ENCODE measurements at regions not wholly inside any gene's neighbourhood (a gene's known extent, or its start where the extent isn't known, plus 50 kb on each side); places are given as distances from the start of the nearest gene placed in this dataset.

DNA sequence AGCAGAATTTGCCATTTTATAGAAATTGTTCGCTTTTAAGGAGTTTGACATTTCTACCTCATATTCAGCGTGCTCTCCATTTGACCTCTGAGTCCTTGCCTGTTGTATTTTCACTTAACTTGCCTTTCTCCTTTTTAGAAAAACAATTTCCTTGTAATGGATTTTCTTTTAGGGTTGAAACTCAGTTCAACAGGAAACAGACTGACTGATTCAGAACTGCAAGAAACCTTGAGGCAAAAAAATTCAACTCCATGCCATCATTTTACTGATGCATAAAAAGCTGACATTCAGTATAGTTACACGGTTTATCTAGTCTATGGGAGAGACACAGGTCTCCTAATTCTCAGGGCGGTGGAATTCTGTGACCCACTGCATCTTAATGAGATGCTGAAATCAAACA, 59.8 kb downstream of the MRPS30 start:
- TF ChIP-seq, protein P1, sequence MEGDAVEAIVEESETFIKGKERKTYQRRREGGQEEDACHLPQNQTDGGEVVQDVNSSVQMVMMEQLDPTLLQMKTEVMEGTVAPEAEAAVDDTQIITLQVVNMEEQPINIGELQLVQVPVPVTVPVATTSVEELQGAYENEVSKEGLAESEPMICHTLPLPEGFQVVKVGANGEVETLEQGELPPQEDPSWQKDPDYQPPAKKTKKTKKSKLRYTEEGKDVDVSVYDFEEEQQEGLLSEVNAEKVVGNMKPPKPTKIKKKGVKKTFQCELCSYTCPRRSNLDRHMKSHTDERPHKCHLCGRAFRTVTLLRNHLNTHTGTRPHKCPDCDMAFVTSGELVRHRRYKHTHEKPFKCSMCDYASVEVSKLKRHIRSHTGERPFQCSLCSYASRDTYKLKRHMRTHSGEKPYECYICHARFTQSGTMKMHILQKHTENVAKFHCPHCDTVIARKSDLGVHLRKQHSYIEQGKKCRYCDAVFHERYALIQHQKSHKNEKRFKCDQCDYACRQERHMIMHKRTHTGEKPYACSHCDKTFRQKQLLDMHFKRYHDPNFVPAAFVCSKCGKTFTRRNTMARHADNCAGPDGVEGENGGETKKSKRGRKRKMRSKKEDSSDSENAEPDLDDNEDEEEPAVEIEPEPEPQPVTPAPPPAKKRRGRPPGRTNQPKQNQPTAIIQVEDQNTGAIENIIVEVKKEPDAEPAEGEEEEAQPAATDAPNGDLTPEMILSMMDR (IDR thresholded peaks at IDR 0.05; ENCODE audit: low read depth, low read length): no peak
- no peak overlapping the region for H3K4me3 ChIP-seq (ENCODE audit: low read depth, low read length)

DNA sequence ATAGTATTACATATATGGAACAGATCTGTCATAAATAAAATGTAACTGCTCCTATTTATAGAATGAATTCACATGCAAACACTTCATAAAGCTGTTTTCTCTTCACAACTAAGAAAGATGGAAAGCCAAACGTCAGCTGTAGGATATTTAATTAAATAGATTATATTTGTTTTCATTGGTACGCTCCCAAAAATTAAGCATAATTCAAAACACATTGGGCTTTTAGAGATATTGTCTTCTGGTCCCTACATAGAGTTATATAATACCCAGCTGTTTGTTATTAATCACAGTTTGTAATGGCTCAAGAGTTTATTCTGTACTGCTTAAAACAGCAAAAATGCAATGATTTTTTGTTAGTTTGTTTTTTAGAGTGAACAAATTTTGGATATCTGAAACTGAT, 61.2 kb downstream of the MRPS30 start:
- TF ChIP-seq, protein P1 (IDR thresholded peaks at IDR 0.05; ENCODE audit: low read depth, low read length): no peak
- no peak overlapping the region for H3K4me3 ChIP-seq (ENCODE audit: low read depth, low read length)

DNA sequence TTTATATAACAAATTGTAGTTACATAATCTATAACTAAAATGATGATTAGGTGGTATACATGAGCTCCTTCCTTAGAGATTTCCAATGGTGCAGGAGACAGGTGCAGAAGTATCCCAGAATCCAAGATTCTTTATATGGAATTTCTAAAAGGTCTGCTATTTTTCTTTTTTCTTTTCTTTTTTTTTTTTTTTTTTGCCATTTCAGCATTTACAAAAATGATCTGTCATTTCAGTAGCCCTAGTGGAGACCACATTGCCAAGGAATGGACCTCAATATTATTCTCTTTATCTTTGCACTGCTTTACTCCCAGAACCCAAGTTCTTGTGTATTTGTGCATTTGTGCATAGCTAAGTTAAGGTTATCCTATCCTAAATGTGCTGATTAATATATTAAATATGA, 61.7 kb downstream of the MRPS30 start:
- no peak overlapping the region for H3K4me3 ChIP-seq (ENCODE audit: low read depth, low read length)
- TF ChIP-seq, protein P1 (IDR thresholded peaks at IDR 0.05; ENCODE audit: low read depth, low read length): no peak

DNA sequence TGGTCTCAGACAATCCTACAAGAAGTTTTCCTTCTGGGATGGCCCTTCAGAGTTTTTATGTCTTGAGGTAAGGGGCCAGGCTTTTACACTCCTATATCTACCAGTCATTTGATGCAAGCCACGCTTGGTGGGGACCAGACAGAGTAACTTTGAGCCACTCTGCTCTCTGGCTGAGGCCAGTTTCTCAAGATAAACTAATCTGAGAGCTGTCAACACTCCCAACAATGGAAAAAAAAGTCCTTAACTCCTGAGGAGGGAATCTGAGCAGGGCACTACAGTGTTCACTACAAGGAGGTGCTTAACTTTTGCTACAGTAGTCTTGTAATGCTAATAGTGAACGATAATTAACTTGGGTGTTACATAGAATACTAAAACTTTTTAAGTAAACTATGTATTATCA, 62.7 kb downstream of the MRPS30 start:
- TF ChIP-seq, protein P1 (IDR thresholded peaks at IDR 0.05; ENCODE audit: low read depth, low read length): no peak

DNA sequence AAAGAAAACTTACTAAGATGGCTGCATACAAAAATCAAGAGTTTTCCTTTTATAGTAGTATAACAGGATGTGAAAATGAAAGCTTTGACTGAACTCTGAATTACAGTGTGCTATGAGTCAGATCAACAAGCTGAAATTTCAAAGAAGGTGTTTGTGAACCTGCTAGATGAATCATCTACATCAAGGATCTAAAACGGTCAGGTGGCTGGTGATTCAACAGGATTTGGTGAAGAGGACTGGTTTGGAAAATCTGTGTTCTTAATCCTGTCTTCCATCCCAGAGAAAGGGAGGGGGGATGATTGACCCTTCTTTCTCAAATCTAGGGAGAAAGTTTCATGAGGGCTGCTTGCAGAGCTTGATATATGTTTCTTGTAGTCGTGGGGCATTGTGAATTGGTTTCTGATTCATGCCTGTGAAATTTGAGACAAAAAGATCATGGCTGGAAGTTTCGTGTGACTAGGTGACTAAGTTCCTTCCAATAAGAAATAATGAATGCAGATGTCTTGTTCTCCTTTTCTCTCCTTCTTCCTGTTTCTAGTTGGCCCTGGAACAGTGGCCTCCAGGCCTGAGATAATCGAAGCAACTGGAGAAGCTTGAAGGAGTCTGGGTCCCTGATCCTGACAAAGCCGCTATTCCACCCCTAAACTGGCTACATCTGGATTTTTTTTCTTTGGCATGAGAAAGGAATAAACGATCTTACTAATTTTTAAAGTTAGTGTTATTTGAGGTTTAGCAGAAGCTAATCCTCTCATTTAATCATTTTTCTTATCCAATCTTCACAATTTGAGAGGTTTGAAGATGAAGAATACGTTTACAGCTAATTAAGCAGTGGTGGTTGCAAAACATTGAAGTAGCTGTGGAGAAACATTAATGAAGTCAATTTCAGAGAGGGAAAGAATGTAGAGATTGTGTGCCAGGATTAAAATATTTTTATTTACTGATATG, 67.2 kb downstream of the MRPS30 start:
- no peak overlapping the region for H3K4me3 ChIP-seq (ENCODE audit: low read depth, low read length)

More for the DNA sequence above, 62.7 kb downstream of the MRPS30 start:
- no peak overlapping the region for H3K4me3 ChIP-seq (ENCODE audit: low read depth, low read length)

DNA sequence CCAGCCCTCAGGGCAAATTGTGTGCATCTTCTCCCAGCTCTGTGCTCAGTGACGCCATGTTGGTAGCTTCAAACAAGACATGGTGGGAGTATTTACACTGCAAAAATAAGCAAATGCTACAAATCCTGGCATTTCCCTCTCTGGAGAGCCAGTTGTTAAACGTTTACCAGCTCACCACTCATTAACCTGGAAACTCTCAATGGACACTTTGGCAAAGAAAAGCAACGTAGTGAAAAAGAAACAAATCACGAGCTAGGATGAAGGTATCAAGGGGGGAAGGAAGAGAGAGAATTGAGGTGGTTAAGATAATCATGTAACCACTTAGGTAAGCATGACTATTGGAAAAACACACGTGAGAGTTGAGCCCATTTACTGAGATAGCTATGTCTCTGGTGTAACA, 72.5 kb downstream of the MRPS30 start:
- TF ChIP-seq, protein P1 (IDR thresholded peaks at IDR 0.05; ENCODE audit: low read depth, low read length): no peak
- no peak overlapping the region for H3K4me3 ChIP-seq (ENCODE audit: low read depth, low read length)

More for the DNA sequence above, 67.2 kb downstream of the MRPS30 start:
- TF ChIP-seq, protein P1 (IDR thresholded peaks at IDR 0.05; ENCODE audit: low read depth, low read length): no peak

DNA sequence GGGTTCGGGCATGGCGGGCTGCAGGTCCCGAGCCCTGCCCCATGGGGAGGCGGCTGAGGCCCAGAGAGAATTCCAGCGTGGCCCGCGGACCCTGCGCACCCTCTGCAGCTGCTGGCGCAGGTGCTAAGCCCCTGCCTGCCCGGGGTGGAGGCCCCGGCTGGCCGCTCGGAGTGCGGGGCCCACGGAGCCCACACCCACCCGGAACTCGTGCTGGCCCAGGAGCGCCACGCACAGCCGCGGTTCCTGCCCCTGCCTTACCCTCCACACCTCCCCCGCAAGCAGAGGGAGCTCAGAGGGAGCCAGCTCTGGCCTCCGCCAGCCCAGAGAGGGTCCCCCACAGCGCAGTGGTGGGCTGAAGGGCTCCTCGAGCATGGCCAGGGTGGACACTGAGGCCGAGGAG, 75.3 kb downstream of the MRPS30 start:
- H3K4me3 ChIP-seq (ENCODE audit: low read depth, low read length): no peak overlapping the region
- TF ChIP-seq, protein P1 (IDR thresholded peaks at IDR 0.05; ENCODE audit: low read depth, low read length): no peak

Data from WI38 (cell line).